GM21390 (cell line): ENCODE measurements at regions not wholly inside any gene's neighbourhood (a gene's known extent, or its start where the extent isn't known, plus 50 kb on each side); places are given as distances from the start of the nearest gene placed in this dataset.
"Not testable (repeated sequence)": the region's sequence is repeated elsewhere in the genome, so short reads cannot be mapped to it uniquely, and the experiment has no call there.

Source experiments
- ATAC-seq: cut with Tn5 transposase; IDR thresholded peaks from one replicate; pipeline ENCODE4 v1.9.1; 2021; ENCODE audit not compliant: unreplicated experiment

GRCh38 chr11:87660926-87661660 is 514.1 kb downstream of the RAB38 start:
- ATAC-seq, result no peak

DNA sequence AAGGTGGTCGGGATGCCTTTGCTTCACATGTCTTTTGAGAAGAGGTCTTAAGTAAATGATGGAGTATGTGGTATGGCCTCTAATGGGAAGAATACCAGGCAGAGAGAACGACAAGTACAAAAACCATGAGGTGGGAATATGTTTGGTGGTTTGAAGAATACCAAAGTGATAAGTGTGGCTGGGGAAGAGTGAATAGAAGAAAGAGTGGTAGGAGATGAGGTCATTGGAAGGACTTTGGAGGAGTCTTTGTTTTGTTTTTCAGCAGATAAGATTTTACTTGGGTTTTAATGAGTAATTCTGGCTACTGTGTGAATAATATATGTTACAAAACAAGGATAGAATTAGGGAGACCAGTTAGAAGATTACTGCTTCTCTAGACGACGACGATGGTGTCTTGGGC is 515.4 kb downstream of the RAB38 start:
- no peak for ATAC-seq

- no peak for ATAC-seq
Measured at GRCh38 chr11:87645626-87646025, 529.6 kb downstream of the RAB38 start.

DNA sequence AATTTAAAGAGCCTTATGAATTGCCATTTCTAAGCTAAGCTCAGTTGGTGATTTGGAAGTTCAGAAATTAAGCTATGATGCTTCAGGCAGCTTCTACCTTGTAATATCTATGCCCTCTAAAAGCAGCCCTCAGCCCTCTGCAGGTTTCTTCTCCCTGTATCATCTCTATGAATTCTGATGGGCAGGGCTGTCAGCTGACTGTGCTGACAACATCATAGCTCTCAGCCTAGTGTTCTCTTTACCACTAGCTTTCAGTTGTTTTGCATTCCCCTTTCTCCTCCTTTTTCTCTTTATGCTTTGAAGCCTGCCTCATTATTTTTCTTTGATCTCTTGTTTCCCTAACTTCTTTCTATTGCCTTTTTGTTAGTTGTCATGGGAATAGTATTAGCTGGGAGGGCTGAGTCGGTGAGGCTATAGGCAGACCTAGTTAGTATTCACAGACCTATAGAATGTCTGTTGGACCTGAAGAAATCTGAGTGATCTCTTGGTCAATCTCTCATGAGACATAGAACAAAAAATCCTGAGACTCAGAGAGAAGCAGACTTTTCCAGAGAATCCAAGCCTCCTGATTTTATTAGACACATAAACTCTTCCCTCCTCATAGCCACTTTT is 535.4 kb downstream of the RAB38 start:
- no peak for ATAC-seq

DNA sequence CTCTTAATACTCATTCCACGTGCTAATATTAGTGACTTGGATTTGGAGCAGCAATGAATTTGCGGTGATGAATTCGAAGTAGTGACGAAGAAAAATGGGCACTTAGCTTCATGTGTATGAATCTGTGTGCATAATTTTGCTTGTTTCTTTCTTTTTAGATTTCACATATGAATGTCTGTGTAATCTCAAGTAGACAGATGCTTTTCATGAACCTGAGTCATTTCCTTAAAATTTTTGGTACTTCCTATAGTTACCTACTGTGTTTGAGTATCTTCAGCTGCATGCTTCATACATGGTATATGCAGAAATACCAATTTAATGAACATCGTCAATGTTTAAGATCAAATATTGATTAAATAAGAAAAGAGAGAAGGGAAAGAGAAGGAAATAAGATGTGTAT is 540.2 kb downstream of the RAB38 start:
- no peak for ATAC-seq

DNA sequence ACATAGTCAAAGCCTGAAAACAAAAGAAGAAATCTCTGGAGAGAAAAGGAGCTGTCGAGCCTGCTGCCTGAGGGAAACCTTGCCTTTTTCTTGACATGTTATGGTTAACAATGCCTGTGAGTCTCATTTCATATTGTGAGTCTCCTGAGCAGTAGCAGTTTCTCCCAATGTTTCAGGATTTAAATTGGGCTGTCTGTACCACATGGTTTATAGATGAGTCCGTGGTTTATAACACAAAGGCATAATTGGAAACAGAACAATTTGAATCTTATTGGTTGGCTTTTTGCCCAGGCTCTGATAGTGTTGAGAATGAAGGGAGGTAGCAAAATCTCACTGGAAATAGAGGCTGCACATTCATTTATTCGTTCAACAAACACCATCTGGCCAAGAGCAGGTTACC is 540.9 kb downstream of the RAB38 start:
- ATAC-seq, result no peak

- no peak for ATAC-seq
Measured at GRCh38 chr11:87628957-87629356, 546.3 kb downstream of the RAB38 start.

DNA sequence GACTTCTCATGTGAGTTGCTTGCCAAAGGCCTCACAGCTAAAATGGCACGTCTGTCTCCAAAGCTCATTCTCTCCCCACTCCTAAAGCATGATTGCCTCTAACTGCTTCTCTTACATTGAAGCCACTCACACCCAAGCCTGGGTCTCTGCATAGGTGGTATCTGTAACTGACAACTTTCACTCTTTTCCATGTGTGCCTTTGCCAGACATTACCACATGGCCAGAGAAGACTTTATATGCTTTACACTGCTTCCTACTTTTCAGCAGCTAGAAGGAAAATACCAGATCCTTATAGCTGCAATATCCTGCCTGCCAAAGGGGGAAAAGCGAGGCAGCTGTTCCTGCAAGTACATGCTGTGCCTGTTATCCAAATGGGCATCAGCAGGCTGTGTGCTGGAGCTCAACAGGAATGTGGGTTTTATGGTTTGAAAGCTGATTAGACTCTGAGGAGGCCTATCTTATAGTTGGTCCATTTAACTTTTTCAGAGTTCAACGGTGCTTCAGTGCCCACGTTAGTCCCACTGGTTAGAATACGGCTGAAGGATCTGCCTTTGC is 547.1 kb downstream of the RAB38 start:
- ATAC-seq, result no peak

DNA sequence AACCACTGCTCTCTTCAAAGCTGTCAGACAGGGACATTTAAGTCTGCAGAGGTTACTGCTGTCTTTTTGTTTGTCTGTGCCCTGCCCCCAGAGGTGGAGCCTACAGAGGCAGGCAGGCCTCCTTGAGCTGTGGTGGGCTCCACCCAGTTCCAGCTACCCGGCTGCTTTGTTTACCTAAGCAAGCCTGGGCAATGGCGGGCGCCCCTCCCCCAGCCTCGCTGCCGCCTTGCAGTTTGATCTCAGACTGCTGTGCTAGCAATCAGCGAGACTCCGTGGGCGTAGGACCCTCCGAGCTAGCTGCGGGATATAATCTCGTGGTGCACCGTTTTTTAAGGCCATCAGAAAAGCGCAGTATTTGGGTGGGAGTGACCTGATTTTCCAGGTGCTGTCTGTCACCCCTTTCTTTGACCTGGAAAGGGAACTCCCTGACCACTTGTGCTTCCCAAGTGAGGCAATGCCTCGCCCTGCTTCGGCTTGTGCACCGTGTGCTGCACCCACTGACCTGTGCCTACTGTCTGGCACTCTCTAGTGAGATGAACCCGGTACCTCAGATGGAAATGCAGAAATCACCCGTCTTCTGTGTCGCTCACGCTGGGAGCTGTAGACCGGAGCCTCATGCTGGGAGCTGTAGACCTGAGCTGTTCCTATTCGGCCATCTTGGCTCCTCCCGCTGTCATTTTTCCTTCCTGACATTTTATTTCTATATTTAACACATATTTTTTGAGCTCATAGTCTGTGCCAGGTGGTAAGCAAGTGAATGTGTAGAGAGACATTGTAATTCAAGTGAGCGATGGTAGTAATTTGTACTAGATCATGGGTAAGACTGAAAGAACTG is 551.5 kb downstream of the RAB38 start:
- ATAC-seq, result not testable (repeated sequence)

DNA sequence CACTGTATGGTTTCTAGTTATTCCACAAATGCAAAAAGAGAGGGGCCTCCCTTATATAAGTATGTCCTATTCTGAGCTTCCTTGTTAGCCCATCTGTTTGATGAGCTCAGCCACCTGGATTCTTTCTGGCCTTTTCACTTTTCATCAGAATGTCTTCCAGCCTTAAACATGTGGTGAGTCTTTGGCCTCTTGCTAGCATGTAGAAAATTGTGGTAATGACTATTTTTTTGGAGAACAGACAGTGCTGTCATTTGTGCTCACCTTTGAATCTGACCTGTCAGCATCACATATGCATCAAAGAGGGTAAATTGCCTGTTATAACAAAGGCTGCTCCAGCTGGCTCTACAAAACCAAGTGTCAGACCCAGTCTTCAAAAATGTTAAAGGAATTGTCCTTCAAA is 558.7 kb downstream of the RAB38 start:
- no peak for ATAC-seq

DNA sequence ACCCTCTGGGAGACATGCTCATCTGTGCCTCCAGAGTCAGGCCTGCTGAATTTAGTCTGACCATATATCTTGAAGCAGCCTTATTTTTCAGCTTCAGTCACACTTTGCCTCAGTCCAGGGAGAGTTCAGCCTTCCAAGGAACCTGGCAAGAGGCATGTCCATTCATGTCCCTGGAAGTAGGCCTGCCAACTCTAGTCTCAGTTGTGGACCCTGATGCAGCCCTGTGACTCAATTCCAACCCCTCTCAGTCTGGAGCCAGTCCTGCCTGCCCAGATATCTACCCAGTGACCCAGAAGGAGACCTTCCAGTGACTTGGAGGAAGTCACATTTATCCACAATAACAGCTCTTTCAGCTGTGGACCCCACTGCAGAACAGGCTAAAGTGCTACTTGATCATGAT is 566.6 kb downstream of the TMEM135 start:
- no peak for ATAC-seq

- ATAC-seq, result no peak
Measured at GRCh38 chr11:87603887-87604286, 566.2 kb downstream of the TMEM135 start.

DNA sequence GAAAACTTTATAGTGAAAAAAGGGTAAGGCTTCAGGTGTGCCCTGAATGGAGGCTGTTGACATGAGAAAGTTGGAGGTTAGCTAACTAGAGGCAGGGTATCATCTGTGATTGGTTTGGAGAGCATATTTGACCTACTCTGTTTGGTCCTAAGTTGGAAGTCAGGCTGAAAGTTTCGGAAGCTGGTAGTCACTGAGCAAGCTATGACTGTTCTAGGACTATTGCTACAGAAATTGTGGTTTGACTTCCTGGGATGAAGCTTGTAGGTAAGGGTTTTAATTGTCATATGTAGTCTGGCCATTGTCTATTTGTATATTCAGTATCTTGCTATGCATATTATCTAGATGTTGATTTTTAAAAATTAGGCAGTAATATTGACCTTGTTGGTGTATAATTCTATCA is 565.0 kb downstream of the TMEM135 start:
- ATAC-seq, result no peak

DNA sequence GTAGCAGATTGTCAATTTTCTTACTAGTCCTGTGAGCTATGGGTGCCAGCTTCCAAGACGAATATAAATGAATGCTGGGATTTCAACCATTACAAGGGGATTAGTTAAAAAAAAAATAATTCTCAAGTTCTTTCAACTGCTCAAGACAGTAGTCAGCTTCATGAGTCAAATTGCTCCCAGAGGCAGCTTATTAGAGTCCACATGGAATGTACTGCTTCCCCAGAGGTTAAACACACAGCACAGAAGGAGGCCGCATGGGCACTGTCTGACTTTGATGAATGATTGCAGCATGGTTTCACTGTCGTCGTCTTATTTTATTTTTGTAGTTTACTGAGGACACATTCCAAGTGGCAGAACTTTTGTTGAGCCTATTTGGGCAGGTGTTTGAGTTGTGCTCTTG is 563.2 kb downstream of the TMEM135 start:
- no peak for ATAC-seq

- no peak for ATAC-seq
Measured at GRCh38 chr11:87597725-87598124, 560.0 kb downstream of the TMEM135 start.

GRCh38 chr11:87596176-87596575 is 558.4 kb downstream of the TMEM135 start:
- no peak for ATAC-seq

DNA sequence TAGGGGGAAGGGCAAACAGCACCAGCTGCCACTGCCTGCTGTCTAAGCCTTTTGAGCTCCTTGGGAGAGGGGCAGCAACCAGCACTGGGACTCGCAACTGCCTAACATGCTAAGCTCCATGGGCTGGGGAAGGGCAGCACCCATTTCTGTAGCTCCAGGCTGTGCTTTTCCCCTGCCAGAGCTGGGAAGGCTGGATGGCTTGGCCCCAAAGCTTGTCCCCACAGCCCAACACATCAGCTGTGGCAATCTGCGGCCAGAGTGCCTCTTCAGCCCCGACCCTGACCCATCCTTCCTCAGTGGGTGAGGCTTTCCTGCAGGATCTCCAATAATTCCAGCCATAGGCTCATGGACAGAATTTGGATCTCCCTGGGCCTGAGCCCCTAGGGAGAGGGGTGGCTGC is 551.3 kb downstream of the TMEM135 start:
- no peak for ATAC-seq

DNA sequence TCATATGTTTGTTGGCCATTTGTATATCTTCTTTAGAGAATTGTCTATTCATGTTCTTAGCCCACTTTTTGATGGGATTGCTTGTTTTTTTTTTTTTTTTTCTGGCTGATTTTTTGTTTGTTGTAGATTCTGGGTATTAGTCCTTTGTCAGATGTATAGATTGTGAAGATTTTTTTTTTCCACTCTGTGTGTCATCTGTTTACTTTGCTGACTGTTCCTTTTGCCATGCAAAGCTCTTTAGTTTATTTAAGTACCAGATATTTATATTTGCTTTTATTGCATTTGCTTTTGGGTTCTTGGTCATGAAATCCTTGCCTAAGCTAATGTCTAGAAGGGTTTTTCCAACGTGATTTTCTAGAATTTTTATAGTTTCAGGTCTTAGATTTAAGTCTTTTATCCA is 547.9 kb downstream of the TMEM135 start:
- ATAC-seq, result not testable (repeated sequence)

GRCh38 chr11:87583931-87584330 is 546.2 kb downstream of the TMEM135 start:
- no peak for ATAC-seq

DNA sequence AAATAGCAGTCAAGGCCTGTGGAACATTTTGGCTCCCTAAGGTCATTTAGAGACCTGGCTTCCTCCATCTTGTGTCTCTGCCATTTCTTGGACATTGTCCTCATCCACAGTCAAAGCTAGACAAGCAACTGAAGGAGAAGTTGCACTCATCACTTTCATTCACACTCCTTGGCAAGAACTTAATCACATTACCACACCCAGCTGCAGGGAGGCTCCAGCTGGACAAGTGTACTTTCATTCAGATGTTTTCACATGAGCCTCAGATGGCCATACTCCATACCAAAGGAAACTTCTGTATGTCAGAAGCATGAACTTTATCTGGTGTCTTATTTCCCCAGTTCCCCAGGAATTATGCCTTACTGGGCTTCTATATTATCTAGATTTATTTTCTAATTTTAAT is 537.4 kb downstream of the TMEM135 start:
- no peak for ATAC-seq

GRCh38 chr11:87574193-87574592 is 536.5 kb downstream of the TMEM135 start:
- ATAC-seq, result no peak

DNA sequence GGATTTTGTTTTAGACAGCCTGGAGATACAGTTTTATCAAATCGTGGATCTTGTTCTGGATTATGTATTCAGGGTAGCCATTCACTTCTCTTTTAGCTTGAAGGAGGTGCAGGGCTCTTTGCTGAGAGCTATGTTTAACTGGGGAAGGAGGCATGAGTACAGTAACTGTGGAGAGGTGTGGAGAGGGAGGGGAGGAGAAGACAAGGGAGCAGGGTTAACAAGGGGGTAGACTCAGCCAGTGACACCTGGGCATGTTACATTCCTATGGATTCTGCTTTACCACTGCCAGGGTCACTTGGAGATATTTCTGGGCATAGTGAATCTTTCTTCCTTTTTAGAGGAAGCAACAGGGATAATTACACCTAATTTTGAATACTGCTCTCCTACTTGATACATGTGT is 536.0 kb downstream of the TMEM135 start:
- no peak for ATAC-seq
